ENCODE measurements at regions not wholly inside any gene's neighbourhood (a gene's known extent, or its start where the extent isn't known, plus 50 kb on each side); places are given as distances from the start of the nearest gene placed in this dataset.

DNA sequence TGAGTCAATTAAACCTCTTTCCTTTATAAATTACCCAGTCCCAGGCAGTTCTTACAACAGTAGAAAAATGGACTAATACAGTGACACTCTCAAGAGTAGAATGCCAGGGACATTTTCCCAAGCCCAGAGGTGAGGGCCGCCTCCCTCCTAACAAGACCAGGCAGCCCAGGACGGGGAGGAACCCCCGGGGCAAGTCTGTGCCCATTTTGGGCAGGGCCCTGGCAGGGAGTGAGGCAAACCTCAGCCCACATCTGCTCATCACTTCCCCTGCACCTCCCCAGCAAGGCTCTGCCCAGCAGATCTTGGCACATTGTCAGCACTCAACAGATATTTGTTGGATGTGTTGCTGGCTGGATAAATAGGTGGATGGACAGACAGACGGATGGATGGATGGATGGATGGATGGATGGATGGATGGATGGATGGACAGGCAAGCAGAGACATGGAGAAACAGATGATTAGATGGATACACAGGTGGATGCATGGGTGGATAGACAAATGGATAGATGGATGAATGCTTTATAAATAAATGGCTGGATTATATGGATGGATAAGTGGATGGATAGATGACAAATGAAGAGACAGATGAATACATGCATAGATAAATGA is 271.3 kb downstream of the PARN start:
- no peak for DNase-seq
- Mint-ChIP-seq H3K36me3 (ENCODE audit: low read depth) (no peaks in the 10 kb centered on the region), H3K4me1 (ENCODE audit: low read depth) (peaks cover 26% of the 10 kb centered on the region), H3K27ac (no peak overlapping the region), H3K4me3 (no peak overlapping the region), H3K27me3 (ENCODE audit: insufficient read depth) (no peaks in the 10 kb centered on the region; the same call in none of the 2 replicates), H3K9me3 (no peaks in the 10 kb centered on the region)
- TF ChIP-seq, protein P1, sequence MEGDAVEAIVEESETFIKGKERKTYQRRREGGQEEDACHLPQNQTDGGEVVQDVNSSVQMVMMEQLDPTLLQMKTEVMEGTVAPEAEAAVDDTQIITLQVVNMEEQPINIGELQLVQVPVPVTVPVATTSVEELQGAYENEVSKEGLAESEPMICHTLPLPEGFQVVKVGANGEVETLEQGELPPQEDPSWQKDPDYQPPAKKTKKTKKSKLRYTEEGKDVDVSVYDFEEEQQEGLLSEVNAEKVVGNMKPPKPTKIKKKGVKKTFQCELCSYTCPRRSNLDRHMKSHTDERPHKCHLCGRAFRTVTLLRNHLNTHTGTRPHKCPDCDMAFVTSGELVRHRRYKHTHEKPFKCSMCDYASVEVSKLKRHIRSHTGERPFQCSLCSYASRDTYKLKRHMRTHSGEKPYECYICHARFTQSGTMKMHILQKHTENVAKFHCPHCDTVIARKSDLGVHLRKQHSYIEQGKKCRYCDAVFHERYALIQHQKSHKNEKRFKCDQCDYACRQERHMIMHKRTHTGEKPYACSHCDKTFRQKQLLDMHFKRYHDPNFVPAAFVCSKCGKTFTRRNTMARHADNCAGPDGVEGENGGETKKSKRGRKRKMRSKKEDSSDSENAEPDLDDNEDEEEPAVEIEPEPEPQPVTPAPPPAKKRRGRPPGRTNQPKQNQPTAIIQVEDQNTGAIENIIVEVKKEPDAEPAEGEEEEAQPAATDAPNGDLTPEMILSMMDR (IDR thresholded peaks at IDR 0.05) = no peak

DNA sequence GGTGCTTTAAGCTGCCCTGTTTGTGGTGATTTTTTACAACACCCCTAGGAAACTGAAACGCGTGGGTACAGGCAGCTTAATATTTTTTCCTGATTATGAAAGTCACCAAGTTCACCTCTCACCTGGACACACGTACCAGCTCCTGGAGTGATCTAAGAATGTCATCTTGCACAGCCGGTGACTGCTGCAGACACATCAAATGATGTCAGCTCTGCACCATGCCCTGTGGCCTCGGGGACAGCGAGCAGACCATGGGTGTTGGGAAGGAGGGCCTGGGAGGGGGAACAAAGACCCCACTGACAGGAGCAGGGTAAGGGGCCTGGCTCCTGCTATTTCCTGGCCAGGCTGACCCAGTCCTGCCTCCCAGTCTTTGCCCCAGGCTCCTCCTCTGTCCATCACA is 272.7 kb downstream of the PARN start:
- no peaks in the 10 kb centered on the region for H3K36me3 Mint-ChIP-seq (ENCODE audit: low read depth)
- peaks cover 17% of the 10 kb centered on the region for H3K4me1 Mint-ChIP-seq (ENCODE audit: low read depth)
- H3K9me3 Mint-ChIP-seq = no peaks in the 10 kb centered on the region
- H3K4me3 Mint-ChIP-seq = no peak overlapping the region
- H3K27ac Mint-ChIP-seq = no peak overlapping the region
- DNase-seq = no peak
- no peaks in the 10 kb centered on the region; the same call in none of the 2 replicates for H3K27me3 Mint-ChIP-seq (ENCODE audit: insufficient read depth)
- TF ChIP-seq, protein P1 (IDR thresholded peaks at IDR 0.05) = no peak

DNA sequence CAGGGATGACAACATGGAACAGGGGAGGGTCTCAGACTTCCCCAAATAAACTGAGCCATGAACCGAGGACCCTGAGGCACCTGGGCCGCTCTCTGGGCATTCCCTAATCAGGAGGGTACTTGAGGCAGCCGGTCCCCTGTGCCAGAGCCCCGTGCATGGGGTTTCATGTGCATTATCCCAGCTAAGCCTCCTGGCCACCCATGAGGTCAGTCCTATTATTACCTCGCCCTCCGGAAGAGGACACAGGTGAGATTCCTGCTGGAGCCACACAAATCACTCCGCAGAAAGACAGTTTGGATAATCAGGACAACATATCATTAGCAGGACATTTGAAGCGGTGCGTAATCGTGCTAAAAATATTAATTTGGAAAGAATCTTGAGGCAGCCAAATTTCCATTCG is 274.0 kb downstream of the PARN start:
- TF ChIP-seq, protein P1 (IDR thresholded peaks at IDR 0.05) = no peak
- no peak for DNase-seq
- H3K27me3 Mint-ChIP-seq (ENCODE audit: insufficient read depth) = no peaks in the 10 kb centered on the region; the same call in none of the 2 replicates
- peaks cover 17% of the 10 kb centered on the region for H3K4me1 Mint-ChIP-seq (ENCODE audit: low read depth)
- H3K9me3 Mint-ChIP-seq = no peaks in the 10 kb centered on the region
- no peaks in the 10 kb centered on the region for H3K36me3 Mint-ChIP-seq (ENCODE audit: low read depth)
- H3K27ac Mint-ChIP-seq = no peak overlapping the region
- no peak overlapping the region for H3K4me3 Mint-ChIP-seq

DNA sequence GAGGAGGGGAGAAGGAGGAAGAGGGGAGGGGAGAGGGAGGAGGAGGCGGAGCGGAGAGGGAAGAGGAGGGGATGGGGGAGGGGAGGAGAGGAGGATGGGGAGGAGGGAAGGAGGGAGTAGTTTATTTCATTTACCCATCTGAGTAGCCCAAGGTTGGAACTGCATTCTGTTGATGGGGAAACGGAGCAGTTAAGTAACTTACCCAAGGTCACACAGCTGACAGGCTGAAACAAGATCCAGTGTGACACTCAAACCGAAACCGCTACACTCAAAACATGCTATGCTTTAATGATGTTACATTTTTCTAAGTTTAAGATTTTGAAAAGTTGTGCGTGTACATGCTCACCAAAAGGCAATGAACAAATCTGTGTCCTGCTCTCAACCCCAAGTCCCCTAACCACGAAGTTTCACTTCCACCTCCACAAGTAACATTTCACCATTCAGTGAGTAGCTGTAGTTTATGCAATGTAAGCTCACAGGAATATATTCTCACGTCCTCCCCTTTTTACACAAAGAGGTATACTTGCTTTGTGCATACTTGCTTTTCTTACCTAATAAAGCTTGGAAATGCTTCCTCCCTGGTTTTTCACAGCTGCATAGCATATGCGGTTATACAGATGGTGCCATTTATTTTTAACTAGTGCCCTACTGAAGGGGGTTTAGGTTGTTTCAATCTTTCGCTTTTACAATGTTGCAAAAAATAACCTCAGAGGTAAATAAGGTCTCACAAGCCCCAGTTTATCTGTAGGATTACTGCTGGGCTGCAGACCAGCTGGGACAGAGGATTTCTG is 275.3 kb downstream of the PARN start:
- DNase-seq = no peak
- Mint-ChIP-seq H3K27ac (peak overlapping the region; percentile 5; the same call in 1 of the 2 replicates), H3K36me3 (ENCODE audit: low read depth) (no peaks in the 10 kb centered on the region), H3K4me1 (ENCODE audit: low read depth) (peaks cover 17% of the 10 kb centered on the region), H3K9me3 (no peaks in the 10 kb centered on the region), H3K4me3 (peak overlapping the region; percentile 84), H3K27me3 (ENCODE audit: insufficient read depth) (no peaks in the 10 kb centered on the region; the same call in none of the 2 replicates)
- TF ChIP-seq, protein P1 (IDR thresholded peaks at IDR 0.05) = no peak

DNA sequence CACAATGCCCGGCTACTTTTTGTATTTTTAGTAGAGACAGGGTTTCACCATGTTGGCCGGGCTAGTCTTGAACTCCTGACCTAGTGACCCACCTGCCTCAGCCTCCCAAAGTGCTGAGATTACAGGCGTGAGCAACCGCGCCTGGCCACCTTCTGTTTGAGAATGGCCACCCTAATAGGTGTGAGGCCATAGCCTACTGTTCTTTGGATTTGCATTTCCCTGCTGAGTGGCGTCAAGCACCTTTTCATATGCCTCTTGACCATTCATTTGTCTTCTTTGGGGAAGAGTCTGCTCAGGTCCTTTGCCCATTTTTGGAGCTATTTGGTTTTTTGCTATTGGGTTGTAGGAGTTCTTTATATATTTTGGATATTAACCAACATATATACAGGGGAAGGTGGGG is 276.7 kb downstream of the PARN start:
- Mint-ChIP-seq H3K4me3 (peak overlapping the region; percentile 11; the same call in 1 of the 2 replicates), H3K27ac (no peak overlapping the region), H3K4me1 (ENCODE audit: low read depth) (peaks cover 17% of the 10 kb centered on the region), H3K9me3 (no peaks in the 10 kb centered on the region), H3K27me3 (ENCODE audit: insufficient read depth) (no peaks in the 10 kb centered on the region; the same call in none of the 2 replicates), H3K36me3 (ENCODE audit: low read depth) (no peaks in the 10 kb centered on the region)
- TF ChIP-seq, protein P1 (IDR thresholded peaks at IDR 0.05) = no peak
- DNase-seq = no peak
